ENCODE measurements at regions not wholly inside any gene's neighbourhood (a gene's known extent, or its start where the extent isn't known, plus 50 kb on each side); places are given as distances from the start of the nearest gene placed in this dataset.

- DNase-seq (ENCODE audit: low read depth, low spot score): no peak
- no peak for TF ChIP-seq CTCF (IDR thresholded peaks at IDR 0.05; ENCODE audit: low read depth, low read length)
- POLR2A ChIA-PET: no interaction called here
- Histone ChIP-seq H3K4me3 (ENCODE audit: low read depth, low read length) (peak overlapping the region; percentile 53), H3K27ac (ENCODE audit: low read depth, low read length) (no peak overlapping the region), H3K9me3 (ENCODE audit: control insufficient read depth, insufficient read depth, low read length) (peaks cover 23% of the 10 kb centered on the region), H3K27me3 (ENCODE audit: control insufficient read depth, insufficient read depth, low read length) (no peaks in the 10 kb centered on the region)
- CTCF ChIA-PET: interaction anchor here (2.2 kb wide), 1 partner anchor 37 kb away, joined by 6 read pairs; no protein-coding TSS in a partner anchor
Measured at GRCh38 chr12:127145241-127145928, 1121.6 kb upstream of the TMEM132C start.

- POLR2A ChIA-PET: no interaction called here
- CTCF ChIA-PET: interaction anchor here (2.2 kb wide), 1 partner anchor 38 kb away, joined by 6 read pairs; no protein-coding TSS in a partner anchor
Measured at GRCh38 chr12:127145929-127146789, 1120.8 kb upstream of the TMEM132C start.

GRCh38 chr12:127146991-127147718, 1119.8 kb upstream of the TMEM132C start:
- H3K9me3 ChIP-seq (ENCODE audit: control insufficient read depth, insufficient read depth, low read length): peaks cover 23% of the 10 kb centered on the region
- no peak overlapping the region for H3K4me3 ChIP-seq (ENCODE audit: low read depth, low read length)
- ChIA-PET POLR2A (no interaction called here), CTCF (interaction anchor here (2.2 kb wide), 1 partner anchor 39 kb away, joined by 6 read pairs; no protein-coding TSS in a partner anchor)
- no peaks in the 10 kb centered on the region for H3K27me3 ChIP-seq (ENCODE audit: control insufficient read depth, insufficient read depth, low read length)
- H3K27ac ChIP-seq (ENCODE audit: low read depth, low read length): no peak overlapping the region
- TF ChIP-seq CTCF (IDR thresholded peaks at IDR 0.05; ENCODE audit: low read depth, low read length): no peak
- no peak for DNase-seq (ENCODE audit: low read depth, low spot score)

More at GRCh38 chr12:127145929-127146789, 1120.8 kb upstream of the TMEM132C start:
- H3K27me3 ChIP-seq (ENCODE audit: control insufficient read depth, insufficient read depth, low read length): no peaks in the 10 kb centered on the region
- peak overlapping the region; percentile 53 for H3K4me3 ChIP-seq (ENCODE audit: low read depth, low read length)
- no peak overlapping the region for H3K27ac ChIP-seq (ENCODE audit: low read depth, low read length)
- no peak for DNase-seq (ENCODE audit: low read depth, low spot score)
- TF ChIP-seq CTCF (IDR thresholded peaks at IDR 0.05; ENCODE audit: low read depth, low read length): no peak
- H3K9me3 ChIP-seq (ENCODE audit: control insufficient read depth, insufficient read depth, low read length): peaks cover 23% of the 10 kb centered on the region

GRCh38 chr12:127147724-127148123, 1119.2 kb upstream of the TMEM132C start:
- no peak for DNase-seq (ENCODE audit: low read depth, low spot score)
- Histone ChIP-seq H3K27ac (ENCODE audit: low read depth, low read length) (no peak overlapping the region), H3K4me3 (ENCODE audit: low read depth, low read length) (no peak overlapping the region), H3K9me3 (ENCODE audit: control insufficient read depth, insufficient read depth, low read length) (peaks cover 20% of the 10 kb centered on the region), H3K27me3 (ENCODE audit: control insufficient read depth, insufficient read depth, low read length) (no peaks in the 10 kb centered on the region)
- no peak for TF ChIP-seq CTCF (IDR thresholded peaks at IDR 0.05; ENCODE audit: low read depth, low read length)
- ChIA-PET CTCF (no interaction called here), POLR2A (no interaction called here)
